Urothelium cell line (cell line): ENCODE measurements at regions not wholly inside any gene's neighbourhood (a gene's known extent, or its start where the extent isn't known, plus 50 kb on each side); places are given as distances from the start of the nearest gene placed in this dataset.
A peak's percentile ranks its signal among the peaks of the same experiment; 100 is the strongest.
"Not testable (repeated sequence)": the region's sequence is repeated elsewhere in the genome, so short reads cannot be mapped to it uniquely, and the experiment has no call there.

Experiments used
- DNase-seq: peaks from one replicate; pipeline ENCODE4 v3.0.0; 2011; ENCODE audit warnings: low spot score, mixed read lengths
- FAIRE-seq: peaks from 2 replicates; lab custom pipeline; 2011; peaks lifted over from hg19 to GRCh38; lab: Jason Lieb, UNC

- DNase-seq = no peak
- FAIRE-seq = no peak
These were observed 109.8 kb upstream of the HDX start for GRCh38 chrX:84611843-84612636.

- no peak for FAIRE-seq
These were observed 132.0 kb upstream of the HDX start for GRCh38 chrX:84634201-84634782.

GRCh38 chrX:84666086-84666485 lies 163.8 kb upstream of the HDX start:
- no peak for FAIRE-seq

More at GRCh38 chrX:84634201-84634782, 132.0 kb upstream of the HDX start:
- no peak for DNase-seq

GRCh38 chrX:84690228-84690627 lies 188.0 kb upstream of the HDX start:
- DNase-seq = no peak
- FAIRE-seq = no peak

More at GRCh38 chrX:84666086-84666485, 163.8 kb upstream of the HDX start:
- no peak for DNase-seq

GRCh38 chrX:84709987-84710386 lies 207.7 kb upstream of the HDX start:
- DNase-seq (no peak), FAIRE-seq (no peak)

GRCh38 chrX:84710611-84711010 lies 208.4 kb upstream of the HDX start:
- FAIRE-seq = no peak
- DNase-seq = no peak

- DNase-seq = no peak
- FAIRE-seq = no peak
These were observed 210.4 kb upstream of the HDX start for GRCh38 chrX:84712621-84713020.

GRCh38 chrX:84715315-84715714 lies 213.1 kb upstream of the HDX start:
- FAIRE-seq (no peak), DNase-seq (no peak)

- FAIRE-seq = no peak
These were observed 215.1 kb upstream of the HDX start for GRCh38 chrX:84717343-84717742.

GRCh38 chrX:84721416-84721815 lies 219.2 kb upstream of the HDX start:
- FAIRE-seq = no peak

More at GRCh38 chrX:84717343-84717742, 215.1 kb upstream of the HDX start:
- DNase-seq = no peak

GRCh38 chrX:84724576-84724975 lies 222.3 kb upstream of the HDX start:
- DNase-seq = no peak
- no peak for FAIRE-seq

More at GRCh38 chrX:84721416-84721815, 219.2 kb upstream of the HDX start:
- DNase-seq = no peak

GRCh38 chrX:84729408-84729807 lies 227.2 kb upstream of the HDX start:
- DNase-seq (no peak), FAIRE-seq (no peak)

- no peak for FAIRE-seq
- peak; percentile 25 for DNase-seq
These were observed 227.6 kb upstream of the HDX start for GRCh38 chrX:84729809-84730208.

GRCh38 chrX:84735025-84735424 lies 232.8 kb upstream of the HDX start:
- DNase-seq (no peak), FAIRE-seq (no peak)

- FAIRE-seq (no peak), DNase-seq (no peak)
These were observed 235.2 kb upstream of the HDX start for GRCh38 chrX:84737471-84737871.

GRCh38 chrX:84747516-84747915 lies 245.3 kb upstream of the HDX start:
- no peak for FAIRE-seq
- no peak for DNase-seq

- FAIRE-seq (no peak), DNase-seq (no peak)
These were observed 246.9 kb upstream of the HDX start for GRCh38 chrX:84748965-84749656.

GRCh38 chrX:84760560-84760959 lies 243.1 kb upstream of the APOOL start:
- DNase-seq (no peak), FAIRE-seq (no peak)

GRCh38 chrX:84796321-84796720 lies 207.4 kb upstream of the APOOL start:
- DNase-seq (no peak), FAIRE-seq (no peak)

GRCh38 chrX:84830836-84831235 lies 172.8 kb upstream of the APOOL start:
- DNase-seq = no peak
- FAIRE-seq = no peak

- FAIRE-seq, DNase-seq: not testable (repeated sequence)
These were observed 157.1 kb upstream of the APOOL start for GRCh38 chrX:84846541-84846940.

GRCh38 chrX:84851183-84851582 lies 152.5 kb upstream of the APOOL start:
- not testable (repeated sequence) for DNase-seq, FAIRE-seq
